Keratinocyte (primary cell): ENCODE measurements at regions not wholly inside any gene's neighbourhood (a gene's known extent, or its start where the extent isn't known, plus 50 kb on each side); places are given as distances from the start of the nearest gene placed in this dataset.

ENCODE experiments used
- DNase-seq: peaks from one replicate; pipeline ENCODE4 v3.0.0-alpha.2; 2011; ENCODE audit warnings: low read depth, missing footprints, low spot score
- FAIRE-seq: peaks from 2 replicates; lab custom pipeline; 2011; peaks lifted over from hg19 to GRCh38; lab: Jason Lieb, UNC
- H2AFZ ChIP-seq: 2 replicates; pipeline ENCODE4 v1.6.0; 2012; ENCODE audit warnings: low read length, control low read depth, inconsistent platforms; ENCODE audit not compliant: control insufficient read depth
- H3K27ac ChIP-seq: 2 replicates; pipeline ENCODE4 v1.5.1; 2011; ENCODE audit warnings: low read length; ENCODE audit not compliant: control insufficient read depth, insufficient read depth
- H3K27me3 ChIP-seq: 3 replicates; pipeline ENCODE4 v1.6.0; 2011; ENCODE audit warnings: low read length; ENCODE audit not compliant: control insufficient read depth, insufficient read depth; ENCODE audit errors: extremely low read depth
- H3K36me3 ChIP-seq, 2 experiments: 2 replicates in 1 of 2; 3 replicates in 1 of 2; pipeline ENCODE4 v1.5.1; 2011; ENCODE audit warnings: low read length in 2 of 2, mild to moderate bottlenecking in 1 of 2; ENCODE audit not compliant: control insufficient read depth in 2 of 2, insufficient read depth in 2 of 2; ENCODE audit errors: extremely low read depth in 1 of 2
- H3K4me1 ChIP-seq: 3 replicates; pipeline ENCODE4 v1.5.1; 2011; ENCODE audit warnings: low read length; ENCODE audit not compliant: control insufficient read depth, insufficient read depth; ENCODE audit errors: extremely low read depth
- H3K4me2 ChIP-seq: 3 replicates; pipeline ENCODE4 v1.6.0; 2011; ENCODE audit warnings: low read depth, low read length; ENCODE audit not compliant: control insufficient read depth, insufficient read depth; ENCODE audit errors: extremely low read depth
- H3K4me3 ChIP-seq, 3 experiments: fragments of 200-600 bp in 1 of 3; sonication (generic) in 1 of 3; 2 replicates in 2 of 3; 3 replicates in 1 of 3; pipeline ENCODE4 v1.5.1; 2011 to 2016; ENCODE audit warnings: low read length in 3 of 3, mild to moderate bottlenecking in 3 of 3, control low read depth in 2 of 3, inconsistent platforms in 1 of 3, low read depth in 1 of 3, mixed read lengths in 1 of 3, mixed run types in 1 of 3, moderate library complexity in 1 of 3; ENCODE audit not compliant: control insufficient read depth in 2 of 3, insufficient read depth in 2 of 3; ENCODE audit errors: extremely low read depth in 1 of 3
- H3K79me2 ChIP-seq: 2 replicates; pipeline ENCODE4 v1.6.0; 2012; ENCODE audit warnings: low read length; ENCODE audit not compliant: control insufficient read depth, insufficient read depth
- H3K9ac ChIP-seq: 3 replicates; pipeline ENCODE4 v1.6.0; 2011; ENCODE audit warnings: low read length; ENCODE audit not compliant: control insufficient read depth, insufficient read depth; ENCODE audit errors: extremely low read depth
- H3K9me1 ChIP-seq: 3 replicates; pipeline ENCODE4 v1.6.0; 2011; ENCODE audit warnings: low read length; ENCODE audit not compliant: control insufficient read depth, insufficient read depth; ENCODE audit errors: extremely low read depth
- H3K9me3 ChIP-seq: 2 replicates; pipeline ENCODE4 v1.5.1; 2012; ENCODE audit warnings: low read depth, low read length; ENCODE audit not compliant: control insufficient read depth
- H4K20me1 ChIP-seq: 3 replicates; pipeline ENCODE4 v1.6.0; 2011; ENCODE audit warnings: low read length; ENCODE audit not compliant: control insufficient read depth, insufficient read depth; ENCODE audit errors: extremely low read depth
- EZH2 ChIP-seq: IDR thresholded peaks from one replicate; pipeline ENCODE4 v1.6.1; 2012; ENCODE audit warnings: inconsistent platforms, mild to moderate bottlenecking, low read length, moderate library complexity
- dilution Hi-C: fragments of 300-500 bp; cut with MboI; formaldehyde crosslinking; loops from one replicate; pipeline ENCODE4 v1.7.0; 2020; ENCODE audit warnings: low sequenced_read_pairs; ENCODE audit not compliant: extremely low pct_ligation_motif_present
- TF ChIP-seq, protein P1 (sequence below), 3 experiments: IDR thresholded peaks in 1 of 3; conservative IDR thresholded peaks in 1 of 3; optimal IDR thresholded peaks in 1 of 3; 2 replicates in 2 of 3; 3 replicates in 1 of 3; pipeline versions ENCODE3 to v1.5.1; 2011; ENCODE audit warnings: low read length in 3 of 3, mild to moderate bottlenecking in 3 of 3, moderate library complexity in 2 of 3, control low read depth in 1 of 3, inconsistent platforms in 1 of 3; ENCODE audit not compliant: insufficient read depth in 2 of 3; ENCODE audit errors: extremely low read depth in 1 of 3

GRCh38 chr2:156901373-156902031 lies 356.0 kb upstream of the GALNT5 start:
- H3K36me3 ChIP-seq: no peaks in the 10 kb centered on the region
- no peaks in the 10 kb centered on the region for H3K27me3 ChIP-seq
- no peaks in the 10 kb centered on the region for H3K79me2 ChIP-seq
- no peak overlapping the region for H3K27ac ChIP-seq
- FAIRE-seq (no peak), DNase-seq (no peak)
- TF ChIP-seq, protein P1, sequence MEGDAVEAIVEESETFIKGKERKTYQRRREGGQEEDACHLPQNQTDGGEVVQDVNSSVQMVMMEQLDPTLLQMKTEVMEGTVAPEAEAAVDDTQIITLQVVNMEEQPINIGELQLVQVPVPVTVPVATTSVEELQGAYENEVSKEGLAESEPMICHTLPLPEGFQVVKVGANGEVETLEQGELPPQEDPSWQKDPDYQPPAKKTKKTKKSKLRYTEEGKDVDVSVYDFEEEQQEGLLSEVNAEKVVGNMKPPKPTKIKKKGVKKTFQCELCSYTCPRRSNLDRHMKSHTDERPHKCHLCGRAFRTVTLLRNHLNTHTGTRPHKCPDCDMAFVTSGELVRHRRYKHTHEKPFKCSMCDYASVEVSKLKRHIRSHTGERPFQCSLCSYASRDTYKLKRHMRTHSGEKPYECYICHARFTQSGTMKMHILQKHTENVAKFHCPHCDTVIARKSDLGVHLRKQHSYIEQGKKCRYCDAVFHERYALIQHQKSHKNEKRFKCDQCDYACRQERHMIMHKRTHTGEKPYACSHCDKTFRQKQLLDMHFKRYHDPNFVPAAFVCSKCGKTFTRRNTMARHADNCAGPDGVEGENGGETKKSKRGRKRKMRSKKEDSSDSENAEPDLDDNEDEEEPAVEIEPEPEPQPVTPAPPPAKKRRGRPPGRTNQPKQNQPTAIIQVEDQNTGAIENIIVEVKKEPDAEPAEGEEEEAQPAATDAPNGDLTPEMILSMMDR (optimal IDR thresholded peaks at IDR 0.05 in 1 of 3, IDR thresholded peaks at IDR 0.05 in 1 of 3, conservative IDR thresholded peaks at IDR 0.05 in 1 of 3; ENCODE audit: extremely low read depth in 1 of 3, insufficient read depth in 2 of 3, low read length in 3 of 3): no peak
- TF ChIP-seq EZH2: no peak
- H3K9ac ChIP-seq: no peak overlapping the region
- H3K4me2 ChIP-seq: no peak overlapping the region
- H3K9me1 ChIP-seq: no peaks in the 10 kb centered on the region
- H4K20me1 ChIP-seq: no peaks in the 10 kb centered on the region
- dilution Hi-C loops: no loop called here
- no peaks in the 10 kb centered on the region for H3K9me3 ChIP-seq
- no peak overlapping the region for H3K4me3 ChIP-seq
- H3K4me1 ChIP-seq: no peaks in the 10 kb centered on the region
- H2AFZ ChIP-seq: no peak overlapping the region

DNA sequence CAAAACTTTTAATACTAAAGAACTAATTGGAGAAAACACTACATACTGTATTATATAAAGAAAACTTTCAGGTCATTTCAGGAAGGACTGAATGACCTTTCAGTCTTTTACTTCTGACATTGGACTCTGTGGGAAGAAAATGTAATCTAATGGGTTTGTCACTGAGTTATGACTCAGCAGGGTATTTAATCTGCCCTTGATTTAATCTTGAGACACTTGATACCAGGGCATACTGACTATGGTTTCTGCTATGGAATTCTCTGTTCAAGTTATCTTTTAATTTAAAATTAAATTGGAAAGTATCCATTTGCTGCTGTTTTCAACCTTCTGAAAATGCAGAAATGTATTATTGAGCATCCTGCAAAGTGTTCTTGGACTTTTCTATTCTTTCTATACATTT lies 354.2 kb upstream of the GALNT5 start:
- Histone ChIP-seq H3K9ac (no peak overlapping the region), H2AFZ (no peak overlapping the region), H3K9me3 (no peaks in the 10 kb centered on the region), H3K27me3 (no peaks in the 10 kb centered on the region), H3K27ac (no peak overlapping the region), H3K36me3 (no peaks in the 10 kb centered on the region), H4K20me1 (no peaks in the 10 kb centered on the region), H3K4me2 (no peak overlapping the region), H3K9me1 (no peaks in the 10 kb centered on the region), H3K4me1 (no peaks in the 10 kb centered on the region), H3K79me2 (no peaks in the 10 kb centered on the region), H3K4me3 (no peak overlapping the region)
- FAIRE-seq: no peak
- dilution Hi-C loops: no loop called here
- no peak for DNase-seq
- TF ChIP-seq, protein P1 (optimal IDR thresholded peaks at IDR 0.05 in 1 of 3, IDR thresholded peaks at IDR 0.05 in 1 of 3, conservative IDR thresholded peaks at IDR 0.05 in 1 of 3; ENCODE audit: extremely low read depth in 1 of 3, insufficient read depth in 2 of 3, low read length in 3 of 3): no peak
- no peak for TF ChIP-seq EZH2
